SK-N-MC (cell line): ENCODE measurements at regions not wholly inside any gene's neighbourhood (a gene's known extent, or its start where the extent isn't known, plus 50 kb on each side); places are given as distances from the start of the nearest gene placed in this dataset.

Experiments
- EZH2 ChIP-seq: fragments of 200-600 bp; sonication (generic); IDR thresholded peaks from one replicate; pipeline ENCODE4 v1.6.1; 2017; ENCODE audit warnings: antibody characterized with exemption
- POLR2AphosphoS5 ChIP-seq: IDR thresholded peaks from 2 replicates; pipeline ENCODE4 v1.6.1; 2012; ENCODE audit warnings: mild to moderate bottlenecking, low read depth, low read length, borderline replicate concordance

GRCh38 chr12:46435029-46435428, 62.5 kb upstream of the SLC38A2 start:
- no peak for TF ChIP-seq POLR2AphosphoS5
- TF ChIP-seq EZH2, result no peak
